HL-60 (cell line): ENCODE measurements at regions not wholly inside any gene's neighbourhood (a gene's known extent, or its start where the extent isn't known, plus 50 kb on each side); places are given as distances from the start of the nearest gene placed in this dataset.

Experiments
- POLR2AphosphoS5 ChIP-seq: IDR thresholded peaks from 2 replicates; pipeline ENCODE4 v1.6.1; 2012; ENCODE audit warnings: low read depth
- SPI1 ChIP-seq: IDR thresholded peaks from 2 replicates; pipeline ENCODE4 v1.6.1; 2012; ENCODE audit warnings: low read depth, mild to moderate bottlenecking, borderline replicate concordance
- TF ChIP-seq, protein P1 (sequence below): IDR thresholded peaks from one replicate; pipeline ENCODE4 v1.5.1; 2011; ENCODE audit warnings: low read length, control low read depth, inconsistent platforms; ENCODE audit not compliant: insufficient read depth
- TF ChIP-seq, protein P2 (sequence below): IDR thresholded peaks from 2 replicates; pipeline ENCODE4 v1.6.1; 2012; ENCODE audit warnings: low read depth; ENCODE audit not compliant: insufficient replicate concordance

DNA sequence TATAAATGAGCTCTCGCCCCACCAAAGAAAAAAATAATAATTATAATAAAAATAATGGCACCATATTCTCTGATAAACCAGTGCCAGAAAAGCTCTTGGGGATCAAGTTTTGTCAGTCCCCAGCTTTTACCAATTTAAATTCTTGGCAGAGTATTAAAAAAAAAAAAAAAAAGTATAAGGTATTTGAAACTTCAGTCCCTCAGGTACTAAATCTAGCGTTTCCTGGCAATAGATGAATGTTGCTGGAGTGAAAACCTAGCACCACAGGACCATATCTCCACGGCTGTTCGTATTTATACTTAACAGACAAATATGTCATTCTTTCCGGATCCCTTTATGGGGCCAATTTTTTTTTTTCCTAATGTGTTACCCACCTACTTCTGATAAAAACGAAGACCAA lies 646.2 kb downstream of the CCDC171 start:
- TF ChIP-seq, protein P1, sequence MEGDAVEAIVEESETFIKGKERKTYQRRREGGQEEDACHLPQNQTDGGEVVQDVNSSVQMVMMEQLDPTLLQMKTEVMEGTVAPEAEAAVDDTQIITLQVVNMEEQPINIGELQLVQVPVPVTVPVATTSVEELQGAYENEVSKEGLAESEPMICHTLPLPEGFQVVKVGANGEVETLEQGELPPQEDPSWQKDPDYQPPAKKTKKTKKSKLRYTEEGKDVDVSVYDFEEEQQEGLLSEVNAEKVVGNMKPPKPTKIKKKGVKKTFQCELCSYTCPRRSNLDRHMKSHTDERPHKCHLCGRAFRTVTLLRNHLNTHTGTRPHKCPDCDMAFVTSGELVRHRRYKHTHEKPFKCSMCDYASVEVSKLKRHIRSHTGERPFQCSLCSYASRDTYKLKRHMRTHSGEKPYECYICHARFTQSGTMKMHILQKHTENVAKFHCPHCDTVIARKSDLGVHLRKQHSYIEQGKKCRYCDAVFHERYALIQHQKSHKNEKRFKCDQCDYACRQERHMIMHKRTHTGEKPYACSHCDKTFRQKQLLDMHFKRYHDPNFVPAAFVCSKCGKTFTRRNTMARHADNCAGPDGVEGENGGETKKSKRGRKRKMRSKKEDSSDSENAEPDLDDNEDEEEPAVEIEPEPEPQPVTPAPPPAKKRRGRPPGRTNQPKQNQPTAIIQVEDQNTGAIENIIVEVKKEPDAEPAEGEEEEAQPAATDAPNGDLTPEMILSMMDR, result no peak
- no peak for TF ChIP-seq POLR2AphosphoS5
- TF ChIP-seq SPI1, result no peak
- TF ChIP-seq, protein P2, sequence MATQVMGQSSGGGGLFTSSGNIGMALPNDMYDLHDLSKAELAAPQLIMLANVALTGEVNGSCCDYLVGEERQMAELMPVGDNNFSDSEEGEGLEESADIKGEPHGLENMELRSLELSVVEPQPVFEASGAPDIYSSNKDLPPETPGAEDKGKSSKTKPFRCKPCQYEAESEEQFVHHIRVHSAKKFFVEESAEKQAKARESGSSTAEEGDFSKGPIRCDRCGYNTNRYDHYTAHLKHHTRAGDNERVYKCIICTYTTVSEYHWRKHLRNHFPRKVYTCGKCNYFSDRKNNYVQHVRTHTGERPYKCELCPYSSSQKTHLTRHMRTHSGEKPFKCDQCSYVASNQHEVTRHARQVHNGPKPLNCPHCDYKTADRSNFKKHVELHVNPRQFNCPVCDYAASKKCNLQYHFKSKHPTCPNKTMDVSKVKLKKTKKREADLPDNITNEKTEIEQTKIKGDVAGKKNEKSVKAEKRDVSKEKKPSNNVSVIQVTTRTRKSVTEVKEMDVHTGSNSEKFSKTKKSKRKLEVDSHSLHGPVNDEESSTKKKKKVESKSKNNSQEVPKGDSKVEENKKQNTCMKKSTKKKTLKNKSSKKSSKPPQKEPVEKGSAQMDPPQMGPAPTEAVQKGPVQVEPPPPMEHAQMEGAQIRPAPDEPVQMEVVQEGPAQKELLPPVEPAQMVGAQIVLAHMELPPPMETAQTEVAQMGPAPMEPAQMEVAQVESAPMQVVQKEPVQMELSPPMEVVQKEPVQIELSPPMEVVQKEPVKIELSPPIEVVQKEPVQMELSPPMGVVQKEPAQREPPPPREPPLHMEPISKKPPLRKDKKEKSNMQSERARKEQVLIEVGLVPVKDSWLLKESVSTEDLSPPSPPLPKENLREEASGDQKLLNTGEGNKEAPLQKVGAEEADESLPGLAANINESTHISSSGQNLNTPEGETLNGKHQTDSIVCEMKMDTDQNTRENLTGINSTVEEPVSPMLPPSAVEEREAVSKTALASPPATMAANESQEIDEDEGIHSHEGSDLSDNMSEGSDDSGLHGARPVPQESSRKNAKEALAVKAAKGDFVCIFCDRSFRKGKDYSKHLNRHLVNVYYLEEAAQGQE, result no peak
